ENCODE measurements at regions not wholly inside any gene's neighbourhood (a gene's known extent, or its start where the extent isn't known, plus 50 kb on each side); places are given as distances from the start of the nearest gene placed in this dataset.

DNA sequence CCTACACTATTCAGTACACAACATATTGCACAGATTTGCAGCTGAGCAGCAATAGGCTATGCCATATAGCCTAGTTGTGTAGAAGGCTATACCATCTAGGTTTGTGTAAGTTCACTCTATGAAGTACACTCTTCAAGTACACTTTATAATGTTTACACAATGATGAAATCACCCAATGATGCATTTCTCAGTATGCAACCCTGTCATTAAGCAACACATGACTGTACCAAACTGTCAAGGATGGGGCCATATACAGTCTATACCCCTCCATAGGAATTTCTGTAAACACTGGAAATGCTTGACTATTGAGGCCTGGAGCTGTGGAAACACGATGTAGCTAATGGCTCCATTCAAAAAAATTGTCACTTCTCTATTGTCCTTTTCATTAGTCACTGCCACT, 535.4 kb downstream of the EPM2A start:
- Histone ChIP-seq H3K36me3 (no peaks in the 10 kb centered on the region), H3K27me3 (no peaks in the 10 kb centered on the region), H3K9me3 (no peaks in the 10 kb centered on the region), H3K4me1 (no peaks in the 10 kb centered on the region), H3K4me3 (no peak overlapping the region), H3K27ac (no peak overlapping the region)
- intact Hi-C loops (cut with DNase I; ENCODE audit: low total_unique reads) = no loop called here
- TF ChIP-seq POLR2A (IDR thresholded peaks at IDR 0.05) = no peak
- TF ChIP-seq, protein P1, sequence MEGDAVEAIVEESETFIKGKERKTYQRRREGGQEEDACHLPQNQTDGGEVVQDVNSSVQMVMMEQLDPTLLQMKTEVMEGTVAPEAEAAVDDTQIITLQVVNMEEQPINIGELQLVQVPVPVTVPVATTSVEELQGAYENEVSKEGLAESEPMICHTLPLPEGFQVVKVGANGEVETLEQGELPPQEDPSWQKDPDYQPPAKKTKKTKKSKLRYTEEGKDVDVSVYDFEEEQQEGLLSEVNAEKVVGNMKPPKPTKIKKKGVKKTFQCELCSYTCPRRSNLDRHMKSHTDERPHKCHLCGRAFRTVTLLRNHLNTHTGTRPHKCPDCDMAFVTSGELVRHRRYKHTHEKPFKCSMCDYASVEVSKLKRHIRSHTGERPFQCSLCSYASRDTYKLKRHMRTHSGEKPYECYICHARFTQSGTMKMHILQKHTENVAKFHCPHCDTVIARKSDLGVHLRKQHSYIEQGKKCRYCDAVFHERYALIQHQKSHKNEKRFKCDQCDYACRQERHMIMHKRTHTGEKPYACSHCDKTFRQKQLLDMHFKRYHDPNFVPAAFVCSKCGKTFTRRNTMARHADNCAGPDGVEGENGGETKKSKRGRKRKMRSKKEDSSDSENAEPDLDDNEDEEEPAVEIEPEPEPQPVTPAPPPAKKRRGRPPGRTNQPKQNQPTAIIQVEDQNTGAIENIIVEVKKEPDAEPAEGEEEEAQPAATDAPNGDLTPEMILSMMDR (IDR thresholded peaks at IDR 0.05) = no peak
- DNase-seq = no peak

DNA sequence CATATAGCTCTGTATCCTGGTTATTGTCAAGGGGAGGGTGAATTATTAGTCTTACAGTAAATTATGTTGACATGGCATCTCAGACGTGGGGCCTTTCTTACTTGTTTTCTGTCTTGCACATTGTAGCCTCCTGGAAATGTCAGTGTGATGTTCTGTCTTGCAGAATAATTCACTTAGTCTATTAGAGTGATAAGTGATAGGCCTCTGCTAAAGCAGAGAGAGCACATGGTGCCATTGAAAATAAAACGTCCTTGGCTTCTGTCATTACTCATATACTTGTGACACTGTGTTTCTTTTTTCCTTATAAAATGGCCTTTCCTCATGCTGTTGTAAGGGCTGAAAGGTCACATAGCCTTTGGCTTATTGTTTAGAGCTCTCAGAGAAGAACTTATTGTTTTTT, 531.0 kb downstream of the EPM2A start:
- no peak for TF ChIP-seq POLR2A (IDR thresholded peaks at IDR 0.05)
- TF ChIP-seq, protein P1 (IDR thresholded peaks at IDR 0.05) = no peak
- no peak overlapping the region for H3K27ac ChIP-seq
- H3K36me3 ChIP-seq = no peaks in the 10 kb centered on the region
- no peaks in the 10 kb centered on the region for H3K27me3 ChIP-seq
- no peaks in the 10 kb centered on the region for H3K4me1 ChIP-seq
- no peak for DNase-seq
- intact Hi-C loops (cut with DNase I; ENCODE audit: low total_unique reads) = no loop called here
- H3K9me3 ChIP-seq = no peaks in the 10 kb centered on the region
- H3K4me3 ChIP-seq = no peak overlapping the region

DNA sequence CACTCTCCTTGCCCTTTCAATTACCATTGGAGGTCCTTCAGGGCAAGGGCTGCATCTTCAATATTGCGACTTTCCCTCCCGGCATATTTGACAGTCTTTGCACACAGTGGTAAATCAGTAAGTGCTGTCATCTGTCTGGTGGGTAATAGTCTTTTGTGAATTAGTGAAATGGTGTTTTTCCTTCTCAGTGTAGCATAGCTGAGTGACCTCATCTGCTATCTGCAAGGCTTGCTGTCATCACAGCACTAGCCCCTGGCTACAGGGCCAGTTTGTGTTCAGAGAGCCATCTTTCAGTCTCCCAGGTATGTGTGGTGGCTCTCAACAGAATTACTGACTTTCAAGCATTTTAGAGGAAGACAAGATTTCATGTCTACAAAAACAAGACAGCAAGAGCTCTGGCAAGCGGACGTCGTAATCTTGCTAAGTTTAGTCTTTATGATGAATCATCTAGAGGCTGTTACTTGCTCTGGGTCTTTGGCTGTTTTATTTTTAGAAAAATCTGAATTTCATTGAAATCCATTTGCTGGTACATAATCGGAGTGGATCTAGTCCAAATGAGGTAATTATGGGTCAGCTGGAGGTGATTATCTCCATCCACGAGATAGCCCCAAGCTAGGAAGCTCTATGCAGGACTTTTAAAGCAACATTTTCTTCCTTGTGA, 528.9 kb downstream of the EPM2A start:
- peak overlapping the region in 1 of 2 donors; percentile 22 for H3K27ac ChIP-seq
- TF ChIP-seq, protein P1 (IDR thresholded peaks at IDR 0.05) = no peak
- no peak for TF ChIP-seq POLR2A (IDR thresholded peaks at IDR 0.05)
- no peak overlapping the region for H3K4me3 ChIP-seq
- no peaks in the 10 kb centered on the region for H3K9me3 ChIP-seq
- no peaks in the 10 kb centered on the region for H3K27me3 ChIP-seq
- H3K36me3 ChIP-seq = no peaks in the 10 kb centered on the region
- intact Hi-C loops (cut with DNase I; ENCODE audit: low total_unique reads) = no loop called here
- no peak for DNase-seq
- no peaks in the 10 kb centered on the region for H3K4me1 ChIP-seq

DNA sequence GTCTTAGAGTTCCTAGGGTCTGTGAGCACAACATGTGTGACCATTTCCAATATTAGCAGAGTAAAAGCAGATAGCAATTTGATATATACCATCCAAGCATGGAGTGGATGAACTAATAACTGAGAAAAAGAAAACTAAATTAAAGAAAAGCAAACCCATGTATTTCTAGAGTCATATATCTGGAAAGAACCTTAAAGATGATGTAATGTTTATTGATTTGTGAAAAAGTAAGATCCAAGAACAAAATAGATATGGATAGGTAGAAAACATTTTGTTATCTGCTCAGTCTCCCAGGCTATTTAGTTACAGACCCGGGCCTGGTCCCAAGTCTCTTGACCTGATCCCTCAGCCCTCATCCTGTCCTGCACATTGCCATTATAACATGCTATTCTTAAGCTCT, 526.8 kb downstream of the EPM2A start:
- H3K27ac ChIP-seq = no peak overlapping the region
- no peaks in the 10 kb centered on the region for H3K27me3 ChIP-seq
- no peaks in the 10 kb centered on the region for H3K4me1 ChIP-seq
- no peaks in the 10 kb centered on the region for H3K9me3 ChIP-seq
- DNase-seq = no peak
- no peak overlapping the region for H3K4me3 ChIP-seq
- intact Hi-C loops (cut with DNase I; ENCODE audit: low total_unique reads) = no loop called here
- no peaks in the 10 kb centered on the region for H3K36me3 ChIP-seq
- TF ChIP-seq, protein P1 (IDR thresholded peaks at IDR 0.05) = no peak
- no peak for TF ChIP-seq POLR2A (IDR thresholded peaks at IDR 0.05)

DNA sequence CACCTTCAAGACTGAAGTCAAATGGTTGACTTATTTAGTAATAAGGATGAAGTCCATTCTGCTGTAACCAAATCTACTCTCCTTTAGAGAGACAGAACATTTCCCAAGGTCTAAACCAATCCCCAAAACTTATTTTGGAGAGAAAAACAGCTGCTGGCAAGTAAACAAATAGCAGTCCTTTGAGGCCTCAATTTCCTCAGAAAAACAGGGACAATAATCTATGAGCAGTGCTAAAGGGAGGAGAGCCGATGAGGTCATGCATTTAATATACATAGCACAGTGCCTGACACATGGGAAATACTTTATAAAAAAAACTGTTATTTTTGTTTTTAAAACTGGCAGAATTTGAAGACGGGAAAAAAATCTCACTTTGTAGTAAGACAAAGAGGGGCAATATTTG, 526.0 kb downstream of the EPM2A start:
- Histone ChIP-seq H3K4me1 (no peaks in the 10 kb centered on the region), H3K27me3 (no peaks in the 10 kb centered on the region), H3K9me3 (no peaks in the 10 kb centered on the region), H3K36me3 (no peaks in the 10 kb centered on the region), H3K4me3 (no peak overlapping the region), H3K27ac (no peak overlapping the region)
- TF ChIP-seq, protein P1 (IDR thresholded peaks at IDR 0.05) = no peak
- TF ChIP-seq POLR2A (IDR thresholded peaks at IDR 0.05) = no peak
- no peak for DNase-seq
- intact Hi-C loops (cut with DNase I; ENCODE audit: low total_unique reads) = no loop called here
